ELR (cell line): ENCODE measurements at regions not wholly inside any gene's neighbourhood (a gene's known extent, or its start where the extent isn't known, plus 50 kb on each side); places are given as distances from the start of the nearest gene placed in this dataset.
A peak's percentile ranks its signal among the peaks of the same experiment; 100 is the strongest.

Source experiments
- DNase-seq: peaks from one replicate; pipeline ENCODE4 v3.0.0-alpha.2; 2015; ENCODE audit warnings: low read depth

GRCh38 chrX:40179283-40179682, 81.5 kb upstream of the BCOR start:
- DNase-seq, result no peak

GRCh38 chrX:40177942-40178715, 80.4 kb upstream of the BCOR start:
- no peak for DNase-seq

GRCh38 chrX:40177489-40177888, 79.7 kb upstream of the BCOR start:
- no peak for DNase-seq

- DNase-seq, result peak; percentile 47
Measured at GRCh38 chrX:40177117-40177430, 79.3 kb upstream of the BCOR start.

- peak; percentile 60 for DNase-seq
Measured at GRCh38 chrX:40176351-40177116, 78.8 kb upstream of the BCOR start.

- peak; percentile 70 for DNase-seq
Measured at GRCh38 chrX:40175511-40176350, 78.0 kb upstream of the BCOR start.

- DNase-seq, result peak; percentile 71
Measured at GRCh38 chrX:40174854-40175510, 77.2 kb upstream of the BCOR start.

GRCh38 chrX:40174001-40174853, 76.5 kb upstream of the BCOR start:
- DNase-seq, result peak; percentile 41

- no peak for DNase-seq
Measured at GRCh38 chrX:40173143-40174000, 75.6 kb upstream of the BCOR start.

- peak; percentile 69 for DNase-seq
Measured at GRCh38 chrX:40172401-40173142, 74.8 kb upstream of the BCOR start.

- DNase-seq, result peak; percentile 66
Measured at GRCh38 chrX:40171513-40172400, 74.0 kb upstream of the BCOR start.

GRCh38 chrX:40170830-40171512, 73.2 kb upstream of the BCOR start:
- DNase-seq, result peak; percentile 40

GRCh38 chrX:40169193-40170101, 71.7 kb upstream of the BCOR start:
- DNase-seq, result peak; percentile 85

- DNase-seq, result no peak
Measured at GRCh38 chrX:40168480-40169011, 70.8 kb upstream of the BCOR start.

GRCh38 chrX:40167850-40168479, 70.2 kb upstream of the BCOR start:
- peak; percentile 36 for DNase-seq
